HG02981 (cell line): ENCODE measurements at regions not wholly inside any gene's neighbourhood (a gene's known extent, or its start where the extent isn't known, plus 50 kb on each side); places are given as distances from the start of the nearest gene placed in this dataset.
"Not testable (repeated sequence)": the region's sequence is repeated elsewhere in the genome, so short reads cannot be mapped to it uniquely, and the experiment has no call there.

Source experiments
- ATAC-seq: cut with Tn5 transposase; IDR thresholded peaks from one replicate; pipeline ENCODE4 v1.9.1; 2021; ENCODE audit warnings: mild to moderate bottlenecking, moderate library complexity; ENCODE audit not compliant: unreplicated experiment

DNA sequence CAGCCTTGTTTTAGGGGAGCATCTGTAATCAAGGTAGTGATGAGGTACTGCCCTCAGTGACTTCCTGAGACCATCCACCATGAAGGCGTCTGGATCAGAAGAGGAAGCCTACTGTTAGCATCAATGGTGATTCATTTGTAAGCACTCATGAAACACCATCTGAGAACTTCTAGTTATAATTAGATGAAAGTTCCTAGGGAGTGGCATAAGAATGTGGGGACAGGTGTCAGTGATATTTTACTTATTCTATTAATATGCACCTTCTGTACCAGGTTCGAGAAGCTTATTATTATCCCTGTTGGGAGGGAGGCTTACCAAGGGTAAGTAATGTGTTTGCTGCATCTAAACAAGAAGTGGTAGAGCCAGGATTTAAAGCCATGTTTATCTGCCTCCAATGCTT is 295.8 kb upstream of the TBL1XR1 start:
- ATAC-seq: no peak

DNA sequence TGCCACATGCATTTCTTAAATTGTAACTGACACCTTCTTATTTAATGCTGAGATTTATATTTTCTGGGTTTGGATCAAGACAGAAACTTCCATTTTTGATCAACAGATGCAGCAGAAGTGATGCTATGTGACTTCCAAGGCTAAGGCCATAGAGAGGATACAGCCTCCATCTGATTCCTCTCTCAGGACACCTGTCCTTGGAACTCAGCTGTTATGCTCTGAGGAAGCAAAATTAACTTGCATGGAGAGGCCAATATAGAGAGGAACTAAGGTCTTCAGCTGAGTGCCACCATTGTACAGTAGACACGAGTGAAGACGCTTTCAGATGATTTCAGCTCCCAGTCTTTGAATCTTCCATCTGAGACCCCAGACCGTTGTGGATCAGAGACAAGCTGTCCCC is 296.9 kb upstream of the TBL1XR1 start:
- ATAC-seq: no peak

DNA sequence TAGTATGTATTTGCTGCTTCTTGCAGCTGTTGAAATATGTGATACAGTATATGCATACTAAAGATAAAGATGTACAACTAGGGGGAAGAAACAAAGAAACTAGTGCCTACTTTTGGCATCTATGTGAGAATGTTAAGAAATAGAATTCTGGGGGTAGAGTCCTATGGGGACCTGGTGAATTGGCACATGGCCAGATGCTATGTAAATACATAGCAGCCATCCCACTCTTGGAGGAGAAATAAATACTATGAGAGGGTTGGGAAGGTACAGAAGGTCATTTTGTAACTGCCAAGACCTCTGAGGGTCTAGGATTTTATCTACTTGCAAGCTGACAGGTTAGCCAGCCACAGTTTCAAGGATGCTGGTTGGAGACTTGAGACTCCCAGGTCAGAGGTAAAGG is 298.3 kb upstream of the TBL1XR1 start:
- ATAC-seq: no peak

DNA sequence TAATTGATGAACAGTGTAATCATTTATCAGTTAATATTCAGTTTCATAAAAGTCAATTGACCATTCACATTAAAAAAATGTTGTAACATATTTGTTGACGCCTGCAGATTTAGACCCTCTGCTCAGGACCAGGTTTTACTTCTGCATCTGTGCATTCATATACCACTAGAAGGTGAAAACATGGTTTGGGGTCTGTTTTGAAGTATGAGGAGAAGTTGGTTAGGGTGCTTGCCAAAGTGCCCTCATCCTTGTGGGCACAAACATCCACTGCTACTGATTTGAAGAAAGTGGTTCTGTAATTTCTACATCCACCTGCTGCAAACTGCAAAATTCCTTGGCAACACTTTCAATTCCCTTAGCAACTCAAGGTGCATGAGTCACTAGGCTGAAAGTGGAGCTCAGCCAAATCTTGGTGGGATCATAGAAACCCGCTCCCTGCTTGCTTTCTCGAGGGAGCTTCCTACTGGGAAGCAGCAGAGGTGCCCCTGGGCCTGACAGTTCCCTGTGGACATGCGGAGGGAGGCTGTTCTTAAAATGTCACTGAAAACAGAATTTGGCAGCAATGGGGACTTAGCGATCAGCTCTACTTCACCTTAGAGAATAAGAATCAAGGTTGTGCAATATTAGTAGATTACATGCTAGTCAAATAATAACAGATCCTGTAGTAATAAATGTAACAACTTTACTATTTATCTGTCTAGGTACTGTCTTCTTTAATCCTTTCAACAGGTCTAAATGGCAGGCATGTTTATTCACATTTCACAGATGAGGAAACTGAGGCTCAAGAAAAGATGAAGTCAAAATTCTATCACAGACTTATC is 301.0 kb upstream of the TBL1XR1 start:
- ATAC-seq: no peak

DNA sequence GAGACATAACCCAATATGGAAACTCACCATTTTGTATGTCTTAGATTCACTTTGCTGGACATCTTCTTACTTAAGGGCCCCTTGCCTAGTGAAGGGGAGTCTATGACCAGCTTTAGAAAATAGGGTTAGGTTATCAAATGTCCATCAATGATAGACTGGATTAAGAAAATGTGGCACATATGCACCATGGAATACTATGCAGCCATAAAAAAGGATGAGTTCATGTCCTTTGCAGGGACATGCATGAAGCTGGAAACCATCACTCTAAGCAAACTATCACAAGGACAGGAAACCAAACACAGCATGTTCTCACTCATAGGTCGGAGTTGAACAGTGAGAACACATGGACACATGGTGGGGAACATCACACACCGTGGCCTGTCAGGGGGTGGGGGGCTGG is 301.8 kb upstream of the TBL1XR1 start:
- ATAC-seq: not testable (repeated sequence)

DNA sequence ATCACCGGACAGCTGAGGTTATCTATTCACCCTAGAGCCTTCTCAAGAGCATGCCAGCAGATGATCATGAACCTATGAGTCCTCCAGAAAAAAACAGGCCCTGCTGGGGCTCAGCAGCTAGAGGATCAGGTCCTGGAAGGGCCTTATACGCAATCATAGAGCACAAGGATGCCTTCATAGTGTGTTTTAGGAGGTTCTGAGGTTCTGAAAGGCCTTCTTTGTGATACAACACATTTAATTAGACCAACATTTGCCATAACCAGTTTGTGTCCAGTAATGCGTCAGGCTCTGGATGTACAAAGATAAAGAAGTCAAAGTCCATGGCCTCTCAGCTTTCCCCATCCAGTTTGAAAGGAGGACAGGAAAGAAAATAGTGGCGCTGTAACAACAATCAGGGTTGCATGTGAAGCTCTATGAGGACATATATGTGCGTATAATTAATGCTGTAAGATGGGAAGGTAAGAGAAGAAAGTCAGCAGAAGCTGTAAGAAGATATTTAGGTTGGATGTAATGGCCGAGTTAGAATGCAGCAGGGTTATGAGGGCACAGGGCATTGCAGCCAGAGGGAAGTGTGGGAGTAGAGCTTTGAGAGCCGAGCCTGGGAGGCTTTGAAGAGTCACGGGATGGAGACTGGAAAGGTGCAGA is 302.6 kb upstream of the TBL1XR1 start:
- no peak for ATAC-seq

DNA sequence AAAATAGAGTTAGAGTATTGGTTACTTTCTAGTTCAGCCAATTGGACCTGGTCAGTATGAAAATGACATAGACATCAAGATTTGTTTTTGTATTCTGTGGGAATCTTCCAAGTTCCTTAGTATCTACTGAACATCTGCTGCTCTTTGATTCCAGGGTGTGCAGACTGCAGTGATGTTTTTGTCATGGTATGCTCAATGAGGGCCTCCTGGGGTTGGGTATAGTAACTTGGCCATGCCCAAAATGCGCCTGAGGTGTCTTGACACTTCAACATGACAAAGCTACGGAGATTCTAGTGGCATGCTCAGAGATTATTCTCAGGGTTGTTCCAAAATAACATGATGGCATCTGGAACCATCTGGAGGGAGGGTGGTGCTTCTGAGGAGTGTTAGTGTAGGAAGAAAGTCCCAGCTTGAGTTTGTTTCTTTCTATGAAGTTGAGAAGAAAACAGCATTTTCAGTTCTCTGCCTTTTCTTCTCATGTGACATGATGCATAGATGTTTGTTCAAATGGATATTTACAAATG is 313.5 kb upstream of the TBL1XR1 start:
- no peak for ATAC-seq

DNA sequence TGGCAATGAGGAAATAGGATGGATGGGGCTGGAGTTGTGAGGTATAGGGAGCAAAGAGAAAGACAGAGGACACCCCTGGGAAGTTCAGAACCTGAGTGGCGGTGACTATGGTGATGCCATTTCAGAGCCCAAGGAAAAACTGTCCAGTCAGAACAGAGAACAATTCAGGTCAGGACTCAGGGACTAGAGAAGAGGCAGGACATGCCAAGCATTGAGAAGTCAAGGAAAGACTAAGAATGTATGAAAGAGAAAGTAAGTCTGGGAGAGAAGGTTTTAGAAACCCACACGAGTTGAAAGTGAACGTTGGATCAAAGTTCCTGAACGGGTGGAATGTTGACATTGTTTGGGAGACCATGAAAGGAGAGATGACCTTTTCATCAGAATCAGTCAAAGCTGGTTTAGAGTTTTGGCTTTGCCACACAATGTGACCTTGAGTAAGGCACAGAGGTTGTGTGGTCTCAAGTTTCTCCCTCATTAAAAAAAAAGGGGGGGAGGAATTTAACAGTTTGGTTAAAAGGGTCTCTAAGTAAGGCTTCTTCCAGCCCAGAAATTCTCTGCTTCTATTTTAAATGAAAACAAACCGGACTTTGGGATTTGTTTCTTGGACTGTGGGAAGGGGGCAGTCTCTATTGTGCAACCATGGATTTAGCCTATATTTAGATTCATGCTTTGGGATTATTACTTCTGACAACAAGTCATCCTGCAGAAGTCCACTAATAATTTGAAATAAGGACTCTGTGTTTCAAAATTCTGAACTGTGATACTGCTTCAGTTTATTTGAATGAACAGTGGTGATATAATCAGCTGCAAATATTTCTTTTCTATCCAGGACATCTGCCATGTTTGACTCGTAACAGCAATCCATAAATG is 315.9 kb upstream of the TBL1XR1 start:
- ATAC-seq: no peak

DNA sequence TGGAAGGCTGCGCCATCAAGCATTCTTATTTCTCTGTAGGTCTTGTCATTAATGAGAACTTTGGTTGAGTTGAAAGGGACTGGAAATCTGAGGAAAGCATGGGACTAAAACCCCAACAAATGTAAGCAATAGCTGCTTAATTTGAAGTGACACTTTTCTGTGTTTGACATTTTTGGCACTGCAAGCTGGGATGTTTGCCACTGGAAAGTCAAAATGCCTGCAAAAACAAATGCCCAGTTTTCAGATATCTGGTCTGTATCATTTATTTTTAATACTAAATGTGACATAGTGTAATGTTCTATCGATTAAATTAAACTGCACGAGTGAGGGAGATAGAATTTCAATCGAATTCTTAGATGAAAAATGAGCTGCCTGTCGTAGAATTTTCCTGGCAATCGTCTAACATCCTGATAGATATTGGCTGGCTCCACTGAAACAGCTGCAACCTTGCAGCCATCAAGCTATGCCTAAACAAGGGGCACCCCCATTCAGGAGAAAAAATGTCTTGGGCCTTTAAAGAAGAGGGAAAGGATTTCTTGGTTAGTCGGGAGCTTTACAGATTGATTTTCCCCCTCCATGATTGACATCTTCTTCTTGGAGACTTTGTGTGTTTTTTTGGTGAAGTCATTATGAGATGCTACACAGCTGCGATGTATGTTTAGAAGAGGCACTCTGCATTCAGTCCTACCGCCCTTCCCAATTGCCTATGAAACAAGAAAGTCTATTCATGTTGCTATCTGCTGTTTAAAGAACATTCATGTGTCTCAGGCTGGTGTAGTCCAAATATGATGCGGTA is 316.7 kb upstream of the TBL1XR1 start:
- ATAC-seq: no peak

DNA sequence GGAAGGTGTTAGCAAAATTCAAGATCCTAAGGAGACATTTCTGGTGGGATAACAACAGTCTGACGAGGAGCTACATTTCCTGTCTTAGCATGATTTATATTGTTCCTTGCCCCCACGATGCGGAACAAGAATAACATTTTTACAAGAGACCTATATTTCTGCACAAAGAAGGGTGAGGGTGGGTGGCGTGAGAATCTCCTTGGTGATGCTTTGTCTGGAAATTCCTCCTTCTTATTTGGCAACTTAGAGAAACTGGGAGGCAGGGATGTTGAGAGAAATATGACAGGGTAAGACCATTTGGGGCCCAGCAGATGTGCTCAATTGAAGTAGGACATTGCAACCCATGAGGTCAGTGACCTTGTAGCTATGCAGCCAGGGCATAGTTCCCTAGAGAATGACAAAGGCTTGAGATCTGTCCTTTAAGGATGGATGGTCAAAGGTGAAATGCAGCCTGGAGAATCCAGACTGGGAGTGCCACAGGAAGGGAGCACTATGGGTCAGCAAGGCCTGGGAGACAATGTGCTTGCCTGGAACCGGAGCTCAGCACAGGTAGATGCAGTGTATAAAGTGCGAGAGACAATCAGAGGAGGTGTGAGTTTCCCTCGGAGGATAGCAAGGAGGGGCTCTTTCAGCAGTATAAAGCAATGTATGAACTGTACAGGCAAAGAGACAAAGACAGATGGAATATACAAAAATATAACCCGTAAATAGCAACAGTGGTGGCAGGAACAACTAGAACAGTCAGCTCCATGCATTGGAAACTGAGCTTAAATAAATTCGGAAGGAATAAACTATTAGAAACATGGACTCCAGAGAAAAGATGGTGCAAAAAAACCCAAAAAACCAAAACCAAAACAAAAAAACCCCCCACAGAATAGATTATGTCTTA is 317.6 kb upstream of the TBL1XR1 start:
- ATAC-seq: no peak

DNA sequence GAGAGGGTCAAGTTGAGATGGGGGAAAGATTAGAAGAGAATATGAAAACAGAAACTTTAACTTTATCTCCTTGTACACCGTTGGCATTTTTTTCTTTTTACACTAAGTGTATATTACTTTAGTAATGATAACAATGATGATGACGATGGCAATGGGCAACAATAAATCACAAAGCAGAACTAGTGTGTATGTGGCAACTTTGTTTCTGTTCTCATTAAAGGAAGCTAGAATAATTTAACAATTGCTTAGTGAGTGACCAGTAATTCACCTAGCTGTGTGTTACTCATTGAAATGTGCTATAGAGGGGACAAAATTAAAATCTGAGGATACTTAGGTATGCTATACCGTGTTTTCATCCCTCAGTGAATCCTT is 318.5 kb upstream of the TBL1XR1 start:
- no peak for ATAC-seq

DNA sequence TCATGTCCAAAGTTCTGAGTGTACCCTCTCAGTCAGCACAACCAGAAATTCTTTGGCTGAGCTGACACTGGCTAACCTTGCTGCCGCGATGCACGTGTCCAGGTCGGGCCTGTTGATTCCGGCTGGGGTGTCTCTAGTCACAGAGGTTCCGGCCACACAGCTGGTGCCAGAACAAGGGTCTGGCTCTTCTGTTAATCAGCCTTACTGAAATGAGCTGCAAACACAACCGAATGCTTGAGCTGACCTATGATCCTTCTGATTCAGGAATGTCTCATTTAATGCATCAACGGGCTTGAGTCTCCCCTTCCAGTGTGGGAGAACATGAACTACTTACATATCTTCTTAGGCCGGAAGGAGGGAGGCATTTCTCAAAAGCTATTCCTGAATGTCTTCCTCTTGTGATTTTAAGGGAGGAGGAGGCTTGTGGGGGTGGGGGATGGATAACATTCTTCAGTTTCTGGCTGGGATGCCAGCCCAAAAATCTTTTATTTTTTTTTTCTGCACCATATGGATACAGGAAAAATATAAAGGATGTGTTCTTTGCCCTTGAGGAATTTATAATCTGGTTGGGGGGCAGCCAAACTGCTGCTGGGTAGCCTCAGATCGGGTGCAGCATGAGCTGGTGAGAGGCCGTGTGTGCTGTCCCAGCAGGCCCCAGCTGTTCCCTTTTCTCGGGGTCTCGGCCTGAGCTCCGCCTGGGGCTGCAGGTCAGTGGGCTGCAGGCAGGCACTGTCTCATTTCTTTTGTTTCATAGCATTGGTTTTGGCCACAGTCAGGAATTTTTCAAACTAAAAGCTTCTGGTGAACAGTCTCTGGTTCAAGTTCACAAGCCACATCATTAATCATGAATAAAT is 319.1 kb upstream of the TBL1XR1 start:
- no peak for ATAC-seq

DNA sequence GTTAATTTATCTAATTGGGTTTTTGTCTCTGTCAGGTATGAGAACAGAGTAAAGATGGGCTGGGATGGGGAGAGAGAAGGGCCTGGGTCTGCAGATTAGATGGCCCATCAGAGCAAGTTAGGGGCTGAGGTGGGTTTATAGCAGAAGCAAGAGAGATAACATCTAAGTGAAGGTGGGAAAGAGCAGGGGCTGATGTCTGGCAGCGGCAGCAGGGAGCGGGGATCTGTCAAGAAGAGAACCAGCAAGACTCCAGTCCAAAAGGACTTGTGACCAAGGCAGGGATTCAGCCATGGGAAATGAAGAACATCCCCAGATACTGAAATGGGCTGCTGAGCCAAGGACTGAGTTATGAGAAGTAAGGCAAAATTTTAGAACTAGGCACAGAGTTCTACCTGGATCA is 320.6 kb upstream of the TBL1XR1 start:
- ATAC-seq: no peak

DNA sequence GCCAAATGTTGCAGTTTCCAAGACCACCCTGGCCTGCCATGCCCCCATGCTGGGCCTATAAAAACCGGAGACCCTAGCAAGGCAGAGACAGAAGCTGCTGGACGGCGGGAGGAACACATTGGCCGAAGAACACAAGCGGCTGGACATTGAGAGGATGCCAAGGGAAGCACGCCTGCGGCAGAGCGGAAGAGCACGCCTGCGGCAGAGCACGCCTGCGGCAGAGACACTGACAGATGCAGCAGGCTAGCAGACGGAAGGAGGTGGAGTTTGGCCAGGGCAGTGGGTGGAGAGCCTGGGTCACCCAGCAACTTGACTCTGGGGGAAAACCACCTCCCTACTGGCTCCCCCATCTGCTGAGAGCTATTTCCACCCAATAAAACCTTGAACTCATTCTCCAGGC is 322.3 kb upstream of the TBL1XR1 start:
- no peak for ATAC-seq

DNA sequence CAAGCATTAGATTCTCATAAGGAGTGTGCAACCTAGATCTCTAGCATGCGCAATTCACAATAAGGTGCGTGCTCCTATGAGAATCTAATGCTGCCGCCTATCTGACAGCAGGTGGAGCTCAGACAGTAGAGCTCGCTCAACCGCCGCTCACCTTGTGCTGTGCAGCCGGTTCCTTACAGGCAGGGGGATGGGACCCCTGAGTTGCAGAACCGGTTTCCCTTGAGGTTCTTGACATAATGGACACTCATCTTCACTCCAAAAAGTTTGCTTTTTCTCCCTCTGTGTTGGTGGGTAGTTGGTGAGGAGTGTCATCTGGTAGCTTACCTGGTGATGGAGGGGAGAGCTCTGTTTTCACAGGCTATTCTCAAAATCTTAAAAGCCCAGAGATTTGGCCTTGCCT is 324.0 kb upstream of the TBL1XR1 start:
- ATAC-seq: no peak

DNA sequence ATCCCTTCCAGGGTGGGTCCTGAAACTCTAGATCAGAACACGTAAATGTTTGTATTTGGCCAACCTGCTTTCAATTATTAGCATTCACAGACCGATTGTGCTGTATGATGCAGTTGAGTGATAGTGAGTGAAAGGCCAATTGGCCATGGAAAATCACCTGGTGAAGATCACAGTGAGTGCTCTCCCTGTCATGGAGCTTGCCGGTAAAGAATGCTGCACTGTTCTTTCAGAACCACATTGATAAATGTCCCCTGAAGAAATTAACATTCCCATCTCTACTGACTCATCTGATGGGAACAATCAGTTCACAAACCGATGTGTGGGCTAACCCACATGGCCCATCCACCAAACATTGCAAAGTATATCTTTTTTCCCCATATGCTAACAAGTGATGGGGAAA is 324.8 kb upstream of the TBL1XR1 start:
- no peak for ATAC-seq

DNA sequence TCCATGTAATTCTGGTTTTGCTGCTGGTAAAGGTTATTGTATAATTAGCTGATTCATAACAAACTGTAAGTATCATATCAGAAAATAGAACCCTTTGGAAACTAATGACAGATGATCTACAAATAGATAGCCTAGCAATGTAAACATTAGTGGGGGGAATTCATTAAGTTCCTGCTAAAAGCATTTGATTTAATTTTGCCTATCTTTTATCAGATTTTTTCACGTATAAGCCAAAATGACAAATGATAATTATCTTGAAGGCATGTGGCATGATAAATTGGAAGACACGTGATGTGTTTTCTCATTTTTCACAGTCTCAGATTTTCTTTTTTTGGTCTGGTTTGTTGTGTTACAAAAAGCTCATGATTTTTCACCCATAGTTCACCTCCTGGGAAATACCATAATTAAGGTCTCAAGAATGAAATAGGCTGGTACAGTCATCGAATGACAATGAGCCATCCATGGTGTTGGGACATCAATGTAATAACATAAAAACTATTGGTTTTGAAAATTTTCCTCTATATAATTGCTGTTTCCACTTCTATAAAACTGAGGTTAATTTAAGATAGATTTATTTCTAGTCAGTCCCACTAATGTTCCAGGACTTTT is 325.9 kb upstream of the TBL1XR1 start:
- no peak for ATAC-seq

DNA sequence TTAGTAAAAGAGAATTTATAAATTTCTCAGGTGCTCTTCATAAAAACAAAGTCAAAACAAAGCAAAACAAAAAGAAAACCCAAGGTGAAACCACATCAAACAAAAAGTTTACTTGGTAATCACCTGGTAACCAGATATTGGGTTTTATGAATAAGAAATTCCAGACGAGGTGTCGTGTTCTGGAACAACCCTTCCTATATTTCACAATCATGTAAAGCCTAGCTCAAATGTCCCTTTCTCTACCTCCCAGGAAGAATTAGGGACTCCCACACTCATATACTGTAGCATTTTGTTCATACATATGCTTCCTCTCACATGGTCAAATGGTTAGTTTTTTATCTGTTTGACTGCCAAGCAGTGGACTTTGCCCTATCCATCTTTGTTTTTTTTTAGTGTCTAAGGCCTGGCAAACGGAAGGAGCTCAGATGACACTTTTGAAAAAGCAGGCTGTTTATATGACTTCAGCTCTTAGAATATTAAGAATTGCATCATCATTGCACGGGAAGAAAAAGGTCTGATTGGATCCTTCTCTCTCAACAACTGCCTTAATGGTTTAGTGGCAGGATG is 326.7 kb upstream of the TBL1XR1 start:
- no peak for ATAC-seq
